ENCODE measurements at regions not wholly inside any gene's neighbourhood (a gene's known extent, or its start where the extent isn't known, plus 50 kb on each side); places are given as distances from the start of the nearest gene placed in this dataset.

DNA sequence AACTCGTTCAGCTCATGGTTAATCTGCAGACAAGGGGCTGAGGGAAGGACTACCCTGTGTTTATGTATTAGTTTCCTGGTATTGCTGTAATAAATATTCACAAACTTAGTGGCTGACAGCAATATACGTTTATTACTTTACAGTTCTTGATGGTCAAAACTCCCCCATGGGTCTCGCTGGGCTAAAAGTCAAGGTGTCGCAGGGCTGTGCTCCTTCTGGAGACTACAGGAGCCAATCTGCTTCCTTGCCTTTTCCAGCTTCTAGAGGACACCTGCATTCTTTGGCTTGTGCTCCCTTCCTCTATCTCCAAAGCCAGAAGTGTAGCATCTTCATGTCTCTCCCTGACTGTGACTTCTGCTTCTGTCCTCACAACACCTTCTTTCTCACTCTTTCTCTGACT is 653.8 kb upstream of the RIOK2 start:
- TF ChIP-seq, protein P1, sequence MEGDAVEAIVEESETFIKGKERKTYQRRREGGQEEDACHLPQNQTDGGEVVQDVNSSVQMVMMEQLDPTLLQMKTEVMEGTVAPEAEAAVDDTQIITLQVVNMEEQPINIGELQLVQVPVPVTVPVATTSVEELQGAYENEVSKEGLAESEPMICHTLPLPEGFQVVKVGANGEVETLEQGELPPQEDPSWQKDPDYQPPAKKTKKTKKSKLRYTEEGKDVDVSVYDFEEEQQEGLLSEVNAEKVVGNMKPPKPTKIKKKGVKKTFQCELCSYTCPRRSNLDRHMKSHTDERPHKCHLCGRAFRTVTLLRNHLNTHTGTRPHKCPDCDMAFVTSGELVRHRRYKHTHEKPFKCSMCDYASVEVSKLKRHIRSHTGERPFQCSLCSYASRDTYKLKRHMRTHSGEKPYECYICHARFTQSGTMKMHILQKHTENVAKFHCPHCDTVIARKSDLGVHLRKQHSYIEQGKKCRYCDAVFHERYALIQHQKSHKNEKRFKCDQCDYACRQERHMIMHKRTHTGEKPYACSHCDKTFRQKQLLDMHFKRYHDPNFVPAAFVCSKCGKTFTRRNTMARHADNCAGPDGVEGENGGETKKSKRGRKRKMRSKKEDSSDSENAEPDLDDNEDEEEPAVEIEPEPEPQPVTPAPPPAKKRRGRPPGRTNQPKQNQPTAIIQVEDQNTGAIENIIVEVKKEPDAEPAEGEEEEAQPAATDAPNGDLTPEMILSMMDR (IDR thresholded peaks at IDR 0.05): no peak
- TF ChIP-seq POLR2AphosphoS5 (IDR thresholded peaks at IDR 0.05; ENCODE audit: low read depth, low read length) (no peak), SIN3A (IDR thresholded peaks at IDR 0.05; ENCODE audit: borderline replicate concordance, insufficient read depth, low read depth, low read length) (no peak)
